Astrocyte of the spinal cord (primary cell): ENCODE measurements at regions not wholly inside any gene's neighbourhood (a gene's known extent, or its start where the extent isn't known, plus 50 kb on each side); places are given as distances from the start of the nearest gene placed in this dataset.

Experiments
- DNase-seq: peaks from one replicate; pipeline ENCODE4 v3.0.0; 2011; ENCODE audit warnings: low read depth, low spot score
- H3K4me3 ChIP-seq: 2 replicates; pipeline ENCODE4 v1.5.1; 2011; ENCODE audit warnings: low read depth, mild to moderate bottlenecking, low read length, moderate library complexity
- CTCF ChIP-seq: IDR thresholded peaks from 2 replicates; pipeline ENCODE4 v1.5.1; 2012; ENCODE audit warnings: low read depth, mild to moderate bottlenecking, low read length, inconsistent platforms
- in situ Hi-C: cut with HindIII; loops from 2 replicates; pipeline ENCODE4 v1.10.0; 2017; ENCODE audit warnings: low sequenced_read_pairs

GRCh38 chr2:239476029-239476756, 75.4 kb upstream of the HDAC4 start:
- no peak for DNase-seq
- in situ Hi-C loops, result no loop called here
- no peak for TF ChIP-seq CTCF
- H3K4me3 ChIP-seq, result no peak overlapping the region

- in situ Hi-C loops, result no loop called here
- H3K4me3 ChIP-seq, result no peak overlapping the region
- no peak for DNase-seq
- no peak for TF ChIP-seq CTCF
Measured at GRCh38 chr2:239475161-239476028, 74.6 kb upstream of the HDAC4 start.

- DNase-seq, result no peak
- H3K4me3 ChIP-seq, result no peak overlapping the region
- in situ Hi-C loops, result no loop called here
- no peak for TF ChIP-seq CTCF
Measured at GRCh38 chr2:239473211-239473805, 72.5 kb upstream of the HDAC4 start.

GRCh38 chr2:239472235-239472775, 71.5 kb upstream of the HDAC4 start:
- in situ Hi-C loops, result no loop called here

GRCh38 chr2:239471011-239471792, 70.4 kb upstream of the HDAC4 start:
- no peak for TF ChIP-seq CTCF
- no peak for DNase-seq
- in situ Hi-C loops, result no loop called here

More at GRCh38 chr2:239472235-239472775, 71.5 kb upstream of the HDAC4 start:
- H3K4me3 ChIP-seq, result no peak overlapping the region
- DNase-seq, result no peak
- TF ChIP-seq CTCF, result no peak

More at GRCh38 chr2:239471011-239471792, 70.4 kb upstream of the HDAC4 start:
- no peak overlapping the region for H3K4me3 ChIP-seq
